Amniotic stem cell (primary cell): ENCODE measurements at regions not wholly inside any gene's neighbourhood (a gene's known extent, or its start where the extent isn't known, plus 50 kb on each side); places are given as distances from the start of the nearest gene placed in this dataset.

Source experiments
- DNase-seq: peaks from one replicate; lab custom pipeline; 2025; lab: John Stamatoyannopoulos, UW

GRCh38 chr5:98454407-98454806 lies 319.1 kb upstream of the RGMB start:
- DNase-seq: no peak

- peak; percentile 93 for DNase-seq
Observed at GRCh38 chr5:98454904-98455303, 318.6 kb upstream of the RGMB start.

GRCh38 chr5:98455665-98456064 lies 317.8 kb upstream of the RGMB start:
- peak; percentile 18 for DNase-seq

- DNase-seq: peak; percentile 37
Observed at GRCh38 chr5:98458004-98458403, 315.5 kb upstream of the RGMB start.

GRCh38 chr5:98458726-98459125 lies 314.7 kb upstream of the RGMB start:
- no peak for DNase-seq

- DNase-seq: no peak
Observed at GRCh38 chr5:98460536-98460935, 312.9 kb upstream of the RGMB start.

- no peak for DNase-seq
Observed at GRCh38 chr5:98461485-98461884, 312.0 kb upstream of the RGMB start.

GRCh38 chr5:98463222-98463621 lies 310.2 kb upstream of the RGMB start:
- DNase-seq: no peak

GRCh38 chr5:98463676-98464075 lies 309.8 kb upstream of the RGMB start:
- DNase-seq: no peak

- DNase-seq: no peak
Observed at GRCh38 chr5:98464737-98465330, 308.6 kb upstream of the RGMB start.

GRCh38 chr5:98468188-98468869 lies 305.1 kb upstream of the RGMB start:
- DNase-seq: peak; percentile 71

- no peak for DNase-seq
Observed at GRCh38 chr5:98470747-98471146, 302.7 kb upstream of the RGMB start.

GRCh38 chr5:98471458-98471857 lies 302.0 kb upstream of the RGMB start:
- DNase-seq: no peak

GRCh38 chr5:98474216-98474615 lies 299.2 kb upstream of the RGMB start:
- no peak for DNase-seq

GRCh38 chr5:98474782-98475181 lies 298.7 kb upstream of the RGMB start:
- no peak for DNase-seq

- DNase-seq: no peak
Observed at GRCh38 chr5:98482321-98483300, 290.9 kb upstream of the RGMB start.

- no peak for DNase-seq
Observed at GRCh38 chr5:98483301-98483685, 290.2 kb upstream of the RGMB start.

- no peak for DNase-seq
Observed at GRCh38 chr5:98489021-98489420, 284.4 kb upstream of the RGMB start.

GRCh38 chr5:98490348-98490747 lies 283.1 kb upstream of the RGMB start:
- no peak for DNase-seq

GRCh38 chr5:98492258-98492657 lies 281.2 kb upstream of the RGMB start:
- no peak for DNase-seq

- DNase-seq: no peak
Observed at GRCh38 chr5:98497418-98497817, 276.0 kb upstream of the RGMB start.

GRCh38 chr5:98498028-98498427 lies 275.4 kb upstream of the RGMB start:
- no peak for DNase-seq

- DNase-seq: no peak
Observed at GRCh38 chr5:98499892-98500291, 273.6 kb upstream of the RGMB start.
